WTC11 (cell line): ENCODE measurements at regions not wholly inside any gene's neighbourhood (a gene's known extent, or its start where the extent isn't known, plus 50 kb on each side); places are given as distances from the start of the nearest gene placed in this dataset.

Experiments
- ATAC-seq: fragments of 200-7000 bp; cut with Tn5 transposase; 2 replicates; pipeline ENCODE4 v1.10.0; 2021; ENCODE audit warnings: mild to moderate bottlenecking, moderate library complexity
- CTCF ChIA-PET: fragments of 300-600 bp; sonication (Branson Sonifier 250); formaldehyde crosslinking; loops from one replicate; lab custom pipeline; 2021; ENCODE audit warnings: antibody characterized with exemption; lab: Charles Lee
- POLR2A ChIA-PET: fragments of 350-600 bp; sonication (Branson Sonifier 250); formaldehyde crosslinking; loops from one replicate; lab custom pipeline; 2021; ENCODE audit warnings: antibody characterized with exemption; lab: Charles Lee
- DNase-seq: peaks from one replicate; pipeline ENCODE4 v3.0.0; 2021; ENCODE audit warnings: low spot score
- H3K27ac Mint-ChIP-seq: 2 replicates; pipeline ENCODE4 v1.8.0; 2021; ENCODE audit warnings: mixed read lengths
- H3K27me3 Mint-ChIP-seq: 2 replicates; pipeline ENCODE4 v1.8.0; 2021; ENCODE audit warnings: low read depth, mild to moderate bottlenecking, moderate library complexity, mixed read lengths
- H3K36me3 Mint-ChIP-seq: 2 replicates; pipeline ENCODE4 v1.8.0; 2021; ENCODE audit warnings: mixed read lengths
- H3K4me1 Mint-ChIP-seq: 2 replicates; pipeline ENCODE4 v1.8.0; 2022; ENCODE audit warnings: mixed read lengths
- H3K4me3 Mint-ChIP-seq: 2 replicates; pipeline ENCODE4 v1.8.0; 2021; ENCODE audit warnings: mild to moderate bottlenecking, moderate library complexity, mixed read lengths
- H3K9me3 Mint-ChIP-seq: 2 replicates; pipeline ENCODE4 v1.8.0; 2021; ENCODE audit warnings: mixed read lengths
- ATF6 ChIP-seq: sonication (generic); formaldehyde crosslinking; IDR thresholded peaks from 2 replicates; pipeline ENCODE4 v1.8.1; 2023; ENCODE audit warnings: mild to moderate bottlenecking, missing genetic modification reagents
- CTCF ChIP-seq: fragments of 200-600 bp; IDR thresholded peaks from 2 replicates; pipeline ENCODE4 v1.8.0; 2022; ENCODE audit warnings: antibody characterized with exemption
- E2F5 ChIP-seq: sonication (generic); formaldehyde crosslinking; IDR thresholded peaks from 2 replicates; pipeline ENCODE4 v1.8.1; 2022; ENCODE audit warnings: mild to moderate bottlenecking, moderate library complexity, missing genetic modification reagents
- EMX1 ChIP-seq: fragments of 250-450 bp; sonication (Bioruptor Pico); IDR thresholded peaks from 2 replicates; pipeline ENCODE4 v1.8.0; 2021; ENCODE audit warnings: mild to moderate bottlenecking
- FOXP4 ChIP-seq: sonication (generic); formaldehyde crosslinking; IDR thresholded peaks from 2 replicates; pipeline ENCODE4 v1.8.0; 2022; ENCODE audit warnings: mild to moderate bottlenecking, missing genetic modification reagents
- GABPB1 ChIP-seq: sonication (generic); formaldehyde crosslinking; IDR thresholded peaks from 2 replicates; pipeline ENCODE4 v1.8.1; 2023; ENCODE audit warnings: mild to moderate bottlenecking, missing genetic modification reagents
- HMGA2 ChIP-seq: fragments of 250-450 bp; sonication (Bioruptor Pico); IDR thresholded peaks from 2 replicates; pipeline ENCODE4 v1.4.0; 2021; ENCODE audit warnings: mild to moderate bottlenecking, moderate library complexity
- IRF2 ChIP-seq: sonication (generic); formaldehyde crosslinking; IDR thresholded peaks from 2 replicates; pipeline ENCODE4 v1.8.0; 2022; ENCODE audit warnings: low read depth, missing genetic modification reagents, borderline replicate concordance
- KAT7 ChIP-seq: sonication (generic); formaldehyde crosslinking; IDR thresholded peaks from 2 replicates; pipeline ENCODE4 v1.8.1; 2023; ENCODE audit warnings: missing genetic modification reagents, mild to moderate bottlenecking, borderline replicate concordance
- MLX ChIP-seq: sonication (generic); formaldehyde crosslinking; IDR thresholded peaks from 2 replicates; pipeline ENCODE4 v1.8.1; 2023; ENCODE audit warnings: mild to moderate bottlenecking, missing genetic modification reagents, moderate library complexity
- NR2C2 ChIP-seq: sonication (generic); formaldehyde crosslinking; IDR thresholded peaks from 2 replicates; pipeline ENCODE4 v1.8.0; 2022; ENCODE audit warnings: mild to moderate bottlenecking, missing genetic modification reagents
- PRDM15 ChIP-seq: sonication (generic); formaldehyde crosslinking; IDR thresholded peaks from 2 replicates; pipeline ENCODE4 v1.8.0; 2022; ENCODE audit warnings: missing genetic modification reagents
- RELA ChIP-seq: sonication (generic); formaldehyde crosslinking; IDR thresholded peaks from 2 replicates; pipeline ENCODE4 v1.8.1; 2022; ENCODE audit warnings: missing genetic modification reagents, mild to moderate bottlenecking, borderline replicate concordance
- TCF7 ChIP-seq: sonication (generic); formaldehyde crosslinking; IDR thresholded peaks from 2 replicates; pipeline ENCODE4 v1.8.0; 2022; ENCODE audit warnings: mild to moderate bottlenecking, low read depth, missing genetic modification reagents, moderate library complexity
- TP53 ChIP-seq: sonication (generic); formaldehyde crosslinking; IDR thresholded peaks from 2 replicates; pipeline ENCODE4 v1.8.1; 2023; ENCODE audit warnings: mild to moderate bottlenecking, missing genetic modification reagents
- USF2 ChIP-seq: sonication (generic); formaldehyde crosslinking; IDR thresholded peaks from 2 replicates; pipeline ENCODE4 v1.8.1; 2023; ENCODE audit warnings: mild to moderate bottlenecking, missing genetic modification reagents, moderate library complexity
- ZNF317 ChIP-seq: sonication (generic); formaldehyde crosslinking; IDR thresholded peaks from 2 replicates; pipeline ENCODE4 v1.8.1; 2023; ENCODE audit warnings: low read depth, mild to moderate bottlenecking, moderate library complexity, missing genetic modification reagents, borderline replicate concordance
- ZNF396 ChIP-seq: fragments of 250-450 bp; sonication (Bioruptor Pico); IDR thresholded peaks from 2 replicates; pipeline ENCODE4 v1.8.0; 2021; ENCODE audit warnings: mild to moderate bottlenecking, moderate library complexity, borderline replicate concordance

GRCh38 chr4:157514711-157515110 is 294.2 kb downstream of the GRIA2 start:
- peak; percentile 61 for DNase-seq

GRCh38 chr4:157509341-157509740 is 288.8 kb downstream of the GRIA2 start:
- ATAC-seq, result no peak
- no peak overlapping the region for H3K4me3 Mint-ChIP-seq
- H3K4me1 Mint-ChIP-seq, result no peaks in the 10 kb centered on the region
- no peak overlapping the region for H3K27ac Mint-ChIP-seq
- no peak for DNase-seq
- TF ChIP-seq IRF2 (CRISPR knock-in tag), result no peak
- no peak for TF ChIP-seq KAT7
- no peak for TF ChIP-seq ATF6
- TF ChIP-seq GABPB1 (CRISPR knock-in tag), result no peak
- TF ChIP-seq RELA (CRISPR knock-in tag), result no peak
- TF ChIP-seq E2F5 (CRISPR knock-in tag), result no peak
- no peak for TF ChIP-seq HMGA2
- TF ChIP-seq FOXP4 (CRISPR knock-in tag), result no peak
- no peak for TF ChIP-seq NR2C2 (CRISPR knock-in tag)
- no peak for TF ChIP-seq TCF7
- TF ChIP-seq EMX1 (CRISPR knock-in tag), result no peak
- H3K36me3 Mint-ChIP-seq, result no peaks in the 10 kb centered on the region
- ChIA-PET POLR2A (no interaction called here), CTCF (interaction anchor here (0.6 kb wide), 1 partner anchor 487 kb away, joined by 3 read pairs; no protein-coding TSS in a partner anchor)
- no peaks in the 10 kb centered on the region for H3K27me3 Mint-ChIP-seq
- H3K9me3 Mint-ChIP-seq, result no peaks in the 10 kb centered on the region

More at GRCh38 chr4:157514711-157515110, 294.2 kb downstream of the GRIA2 start:
- TF ChIP-seq USF2, result peak; percentile 38; the same call in 1 of the 2 replicates
- TF ChIP-seq CTCF, result peak; percentile 47
- no peak for TF ChIP-seq TP53 (CRISPR knock-in tag)
- POLR2A ChIA-PET, result no interaction called here
- Mint-ChIP-seq H3K36me3 (no peaks in the 10 kb centered on the region), H3K27me3 (no peaks in the 10 kb centered on the region), H3K4me1 (no peaks in the 10 kb centered on the region), H3K4me3 (no peak overlapping the region), H3K9me3 (no peaks in the 10 kb centered on the region), H3K27ac (no peak overlapping the region)
- CTCF ChIA-PET, result interaction anchor here (0.7 to 2.1 kb wide), 10 partner anchors 9 to 469 kb away, joined by 3 to 9 read pairs (median 5); no protein-coding TSS in a partner anchor
- ATAC-seq, result peak; percentile 96

GRCh38 chr4:157502656-157503055 is 282.1 kb downstream of the GRIA2 start:
- ChIA-PET CTCF (interaction anchor here (0.7 kb wide), 1 partner anchor 392 kb away, joined by 3 read pairs; no protein-coding TSS in a partner anchor), POLR2A (no interaction called here)
- no peaks in the 10 kb centered on the region for H3K36me3 Mint-ChIP-seq
- ATAC-seq, result no peak
- H3K27me3 Mint-ChIP-seq, result no peaks in the 10 kb centered on the region; the same call in 1 of the 2 replicates
- no peak for DNase-seq
- no peaks in the 10 kb centered on the region for H3K9me3 Mint-ChIP-seq
- H3K4me1 Mint-ChIP-seq, result no peaks in the 10 kb centered on the region
- no peak overlapping the region for H3K4me3 Mint-ChIP-seq
- H3K27ac Mint-ChIP-seq, result no peak overlapping the region
- TF ChIP-seq ZNF317 (CRISPR knock-in tag) (no peak), USF2 (no peak), PRDM15 (CRISPR knock-in tag) (no peak), MLX (CRISPR knock-in tag) (no peak), ZNF396 (no peak)
